ENCODE measurements at regions not wholly inside any gene's neighbourhood (a gene's known extent, or its start where the extent isn't known, plus 50 kb on each side); places are given as distances from the start of the nearest gene placed in this dataset.

- no peak for DNase-seq
Observed at GRCh38 chr3:111359261-111360030, 182.6 kb upstream of the CD96 start.

DNA sequence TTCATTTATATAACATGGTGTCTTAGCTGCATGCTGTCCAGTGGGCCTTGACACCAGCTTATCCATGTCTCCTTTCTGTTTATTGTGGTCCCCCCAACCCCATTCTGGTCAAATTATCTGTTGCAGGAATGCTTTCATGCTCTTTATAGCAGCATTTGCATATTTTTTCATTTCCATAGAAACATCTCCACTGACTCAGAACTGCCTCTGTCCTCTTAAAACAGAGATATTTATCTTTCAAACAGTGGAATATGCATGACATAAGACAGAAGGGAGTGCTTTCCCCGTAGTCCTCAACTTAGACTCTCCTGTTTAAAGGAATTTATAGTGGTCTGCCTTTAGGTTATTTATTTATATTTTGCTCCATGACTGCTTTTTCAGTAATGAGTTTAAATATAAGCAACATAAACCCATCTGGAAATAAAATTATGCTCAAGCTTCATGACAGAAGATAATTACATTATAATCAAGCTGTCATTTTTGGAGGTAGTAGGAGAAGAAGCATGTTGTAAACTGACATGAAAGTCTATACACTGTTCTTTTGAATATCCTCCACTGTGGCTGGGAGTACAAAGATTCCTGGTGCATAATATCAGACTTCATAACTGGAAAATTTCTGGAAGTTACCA lies 179.5 kb upstream of the CD96 start:
- no peak for DNase-seq

GRCh38 chr3:111366515-111366914 lies 175.5 kb upstream of the CD96 start:
- DNase-seq = no peak

- DNase-seq = no peak
Observed at GRCh38 chr3:111368056-111368455, 173.9 kb upstream of the CD96 start.

- no peak for DNase-seq
Observed at GRCh38 chr3:111369958-111370357, 172.0 kb upstream of the CD96 start.

- DNase-seq = no peak
Observed at GRCh38 chr3:111373239-111373638, 168.8 kb upstream of the CD96 start.

- no peak for DNase-seq
Observed at GRCh38 chr3:111373861-111374260, 168.1 kb upstream of the CD96 start.

DNA sequence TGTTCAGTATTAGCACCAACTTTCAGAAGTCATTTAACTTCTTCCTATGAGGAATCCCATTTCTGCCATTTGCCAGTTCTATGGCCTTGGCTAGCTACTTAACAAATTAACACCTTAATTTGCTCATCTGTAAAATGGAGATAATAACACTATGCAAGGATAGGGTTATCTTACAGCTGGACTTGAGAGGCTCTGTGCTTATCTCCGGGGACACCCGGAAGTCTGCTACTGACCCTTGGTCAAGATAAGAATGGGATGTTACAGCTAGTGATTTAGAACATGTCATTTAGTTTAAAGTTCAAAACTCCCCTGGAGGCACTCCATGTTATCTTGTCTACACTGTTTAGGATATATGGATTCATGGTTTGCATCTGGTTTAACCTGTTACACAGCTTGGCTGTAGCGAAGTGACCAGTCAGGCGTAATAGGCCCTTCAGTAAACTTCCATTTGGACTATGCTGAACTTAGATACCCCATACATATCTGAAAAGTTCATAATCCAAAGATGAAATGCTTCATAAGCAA lies 156.0 kb upstream of the CD96 start:
- DNase-seq = no peak

GRCh38 chr3:111392894-111393398 lies 149.1 kb upstream of the CD96 start:
- DNase-seq = peak in 1 of 2 experiments; percentile 43

- no peak for DNase-seq
Observed at GRCh38 chr3:111412656-111413055, 129.3 kb upstream of the CD96 start.

- DNase-seq = no peak
Observed at GRCh38 chr3:111414531-111414930, 127.5 kb upstream of the CD96 start.

- no peak for DNase-seq
Observed at GRCh38 chr3:111415018-111415417, 127.0 kb upstream of the CD96 start.

GRCh38 chr3:111418391-111418790 lies 123.6 kb upstream of the CD96 start:
- no peak for DNase-seq

DNA sequence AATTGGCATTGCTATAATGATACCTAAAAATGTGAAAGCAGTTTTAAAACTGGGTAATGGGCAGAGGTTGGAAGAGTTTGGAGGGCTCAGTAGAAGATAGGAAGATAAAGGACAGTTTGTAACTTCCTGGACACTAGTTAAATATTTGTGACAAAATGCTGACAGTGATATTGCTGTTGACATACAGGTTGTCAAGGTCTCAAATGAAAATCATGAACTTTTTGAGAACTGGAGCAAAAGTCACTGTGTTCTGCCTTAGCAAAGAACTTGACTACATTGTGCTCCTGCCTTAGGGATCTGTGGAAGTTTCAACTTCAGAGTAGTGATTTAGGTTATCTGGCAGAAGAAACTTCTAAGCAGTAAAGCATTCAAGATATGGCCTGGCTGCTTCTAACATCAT lies 113.7 kb upstream of the CD96 start:
- DNase-seq = no peak

GRCh38 chr3:111434941-111435622 lies 106.9 kb upstream of the CD96 start:
- DNase-seq = no peak

GRCh38 chr3:111438283-111438682 lies 103.7 kb upstream of the CD96 start:
- no peak for DNase-seq

GRCh38 chr3:111454551-111454950 lies 87.4 kb upstream of the CD96 start:
- DNase-seq = no peak

- no peak for DNase-seq
Observed at GRCh38 chr3:111465081-111465670, 76.8 kb upstream of the CD96 start.

DNA sequence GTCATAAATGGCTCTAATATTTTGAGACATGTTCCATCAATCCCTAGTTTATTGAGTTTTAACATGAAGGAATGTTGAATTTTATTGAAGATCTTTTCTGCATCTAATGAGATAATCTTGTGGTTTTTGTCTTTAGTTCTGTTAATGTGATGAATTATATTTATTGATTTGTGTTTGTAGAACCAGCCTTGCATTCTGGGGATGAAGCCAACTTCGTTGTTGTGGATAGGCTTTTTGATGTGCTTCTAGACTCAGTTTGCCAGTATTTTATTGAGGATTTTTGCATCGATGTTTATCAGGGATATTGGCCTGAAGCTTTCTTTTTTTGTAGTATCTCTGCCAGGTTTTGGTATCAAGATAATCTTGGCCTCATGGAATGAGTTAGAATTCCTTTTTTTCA lies 72.0 kb upstream of the CD96 start:
- no peak for DNase-seq

DNA sequence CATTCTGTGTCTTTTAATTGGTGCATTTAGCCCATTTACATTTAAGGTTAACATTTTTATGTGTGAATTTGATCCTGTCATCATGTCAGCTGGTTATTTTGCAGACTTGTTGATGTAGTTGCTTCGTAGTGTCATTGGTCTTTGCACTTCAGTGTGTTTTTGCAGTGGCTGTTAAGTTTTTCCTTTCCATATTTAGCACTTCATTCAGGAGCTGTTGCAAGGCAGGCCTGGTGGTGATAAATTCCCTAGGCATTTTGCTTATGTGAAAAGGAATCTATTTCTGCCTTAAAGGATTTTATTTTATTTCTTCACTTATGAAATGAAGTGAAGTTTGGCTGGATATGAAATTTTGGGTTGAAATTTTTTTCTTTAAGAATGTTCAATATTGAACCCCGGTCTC lies 70.2 kb upstream of the CD96 start:
- DNase-seq = no peak

- DNase-seq = no peak
Observed at GRCh38 chr3:111472556-111472955, 69.4 kb upstream of the CD96 start.

GRCh38 chr3:111473550-111473949 lies 68.4 kb upstream of the CD96 start:
- no peak for DNase-seq

DNA sequence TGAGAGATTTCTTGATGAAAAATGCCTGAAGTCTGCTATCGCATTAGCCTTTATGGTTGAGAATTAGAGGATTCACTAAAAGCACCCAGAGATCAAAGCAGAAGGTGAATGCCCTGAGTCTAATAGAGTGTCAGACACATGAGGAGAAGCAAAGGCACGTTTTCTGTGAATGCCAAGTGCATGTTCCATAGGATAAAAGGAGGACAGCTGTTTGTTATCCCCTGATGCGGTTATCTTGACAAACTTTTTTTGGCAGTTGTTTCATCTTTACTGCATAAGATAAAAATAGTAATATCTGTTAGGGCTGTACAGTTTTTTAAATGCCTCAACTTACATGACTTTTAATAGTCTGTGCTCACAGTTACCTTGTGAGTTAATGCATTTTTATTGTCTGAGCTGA lies 65.3 kb upstream of the CD96 start:
- no peak for DNase-seq

Measured in stimulated activated CD4-positive, alpha-beta T cell treated with anti-CD3 and anti-CD28 coated beads, Interleukin-4, amount 100 ng/mL, for 4 hours (primary cell).